ENCODE measurements at regions not wholly inside any gene's neighbourhood (a gene's known extent, or its start where the extent isn't known, plus 50 kb on each side); places are given as distances from the start of the nearest gene placed in this dataset.

- TF ChIP-seq MAX (IDR thresholded peaks at IDR 0.05; ENCODE audit: insufficient read depth, insufficient read length) (no peak), POLR2A (IDR thresholded peaks at IDR 0.05; ENCODE audit: low read depth, low read length) (no peak), CTCF (IDR thresholded peaks at IDR 0.05; ENCODE audit: extremely low read depth in 1 of 2, insufficient read depth in 1 of 2, low read depth in 1 of 2, low read length in 2 of 2) (no peak), POLR2AphosphoS5 (IDR thresholded peaks at IDR 0.05; ENCODE audit: insufficient read depth, low read depth, low read length) (no peak), EZH2 (IDR thresholded peaks at IDR 0.05; ENCODE audit: borderline replicate concordance, low read depth, low read length, severe bottlenecking) (no peak)
These were observed 88.2 kb upstream of the GRIK1 start for GRCh38 chr21:30027986-30028385.
